ENCODE measurements at regions not wholly inside any gene's neighbourhood (a gene's known extent, or its start where the extent isn't known, plus 50 kb on each side); places are given as distances from the start of the nearest gene placed in this dataset.

DNA sequence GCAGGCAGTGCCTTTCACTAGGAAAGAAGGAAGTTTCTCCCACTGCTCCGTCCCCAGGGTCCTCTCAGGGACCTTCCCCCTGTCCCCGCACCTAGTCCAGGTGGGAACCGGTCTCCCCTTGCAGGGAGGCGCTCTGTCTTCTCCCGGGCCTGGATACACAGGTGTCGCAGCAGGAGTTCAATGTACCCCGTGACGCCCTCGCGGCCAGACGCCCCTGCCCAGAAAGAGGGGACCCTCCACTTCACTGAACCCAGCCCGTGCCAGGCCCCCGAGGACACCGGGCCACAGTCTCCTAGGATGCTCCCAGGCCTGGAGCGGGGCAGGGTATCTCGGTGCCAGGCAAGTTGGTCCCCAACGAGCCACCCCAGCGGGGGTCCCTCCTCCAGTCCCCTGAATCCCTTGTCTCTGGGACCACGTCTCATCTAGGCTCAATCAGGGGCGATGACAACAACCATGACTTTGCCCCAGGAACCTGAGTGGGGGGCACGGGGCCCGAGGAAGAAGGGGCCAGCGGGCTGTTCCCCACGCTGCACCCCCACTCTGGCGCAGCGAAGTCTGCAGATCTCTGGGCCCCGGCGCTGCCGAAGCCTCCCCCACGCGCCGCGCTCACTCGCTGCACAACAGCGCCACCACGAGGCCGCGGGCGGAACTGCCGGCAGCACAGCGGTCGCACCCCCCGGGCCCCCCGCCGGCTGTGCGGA lies 103.0 kb downstream of the EDN3 start:
- H3K36me3 Mint-ChIP-seq (ENCODE audit: insufficient read depth in 1 of 3, low read depth in 3 of 3) = no peaks in the 10 kb centered on the region
- Histone ChIP-seq H2BK12ac (ENCODE audit: insufficient read length, low read depth, low read length) (no peak overlapping the region), H2AK5ac (ENCODE audit: insufficient read length, low read length) (no peak overlapping the region), H3K27me3 (ENCODE audit: insufficient read depth, low read length) (peaks cover 5% of the 10 kb centered on the region; the same call in 1 of the 2 replicates), H2BK15ac (ENCODE audit: low read depth, low read length) (no peak overlapping the region), H3K27ac (ENCODE audit: insufficient read length, low read depth, low read length) (no peak overlapping the region), H3K18ac (ENCODE audit: insufficient read length, low read depth, low read length) (no peak overlapping the region), H4K91ac (ENCODE audit: insufficient read length, low read depth, low read length) (no peak overlapping the region), H3K79me2 (ENCODE audit: insufficient read depth, low read length) (no peaks in the 10 kb centered on the region), H3K4me1 (ENCODE audit: insufficient read depth, low read length) (no peaks in the 10 kb centered on the region; the same call in 1 of the 2 replicates), H3K4me2 (ENCODE audit: insufficient read depth, insufficient read length, low read length) (peak overlapping the region; percentile 83), H2AFZ (ENCODE audit: low read length) (no peak overlapping the region), H3K56ac (ENCODE audit: insufficient read length, low read depth, low read length) (no peak overlapping the region), H4K8ac (replicated peaks; ENCODE audit: insufficient read length, low read depth, low read length) (no peak overlapping the region), H3K79me1 (ENCODE audit: insufficient read depth, low read depth, low read length, poor library complexity, severe bottlenecking) (no peaks in the 10 kb centered on the region), H3T11ph (ENCODE audit: low read length) (no peak overlapping the region), H3K9me3 (ENCODE audit: control insufficient read depth, low read depth, low read length) (no peaks in the 10 kb centered on the region), H2BK120ac (ENCODE audit: low read depth, low read length, poor library complexity, severe bottlenecking) (no peak overlapping the region), H3K4ac (ENCODE audit: low read depth, low read length) (no peak overlapping the region), H3K23ac (ENCODE audit: insufficient read length, low read depth, low read length) (no peak overlapping the region), H3K9ac (ENCODE audit: extremely low read depth, insufficient read length, low read length) (no peak overlapping the region), H2BK5ac (ENCODE audit: insufficient read length, low read length) (no peak overlapping the region), H3K23me2 (ENCODE audit: insufficient read length, low read depth, low read length, poor library complexity, severe bottlenecking) (peaks cover 8% of the 10 kb centered on the region), H2BK20ac (ENCODE audit: low read depth, low read length, poor library complexity, severe bottlenecking) (no peak overlapping the region), H3K14ac (ENCODE audit: insufficient read depth, low read length) (no peak overlapping the region), H4K20me1 (ENCODE audit: control insufficient read depth, insufficient read depth, insufficient read length) (no peaks in the 10 kb centered on the region), H4K5ac (ENCODE audit: insufficient read length, low read depth, low read length) (no peak overlapping the region)
- H3K27ac Mint-ChIP-seq = no peak overlapping the region
- peaks cover 37% of the 10 kb centered on the region for H3K27me3 Mint-ChIP-seq (ENCODE audit: low read depth)
- no CpG with 5 or more reads among the region's 46 CpGs for WGBS (ENCODE audit: extremely low coverage, insufficient read length, low lambda C conversion rate)
- H3K9me3 Mint-ChIP-seq = no peaks in the 10 kb centered on the region
- H3K4me1 Mint-ChIP-seq = peaks cover 14 to 20% of the 10 kb centered on the region in 2 experiments
- TF ChIP-seq, protein P1, sequence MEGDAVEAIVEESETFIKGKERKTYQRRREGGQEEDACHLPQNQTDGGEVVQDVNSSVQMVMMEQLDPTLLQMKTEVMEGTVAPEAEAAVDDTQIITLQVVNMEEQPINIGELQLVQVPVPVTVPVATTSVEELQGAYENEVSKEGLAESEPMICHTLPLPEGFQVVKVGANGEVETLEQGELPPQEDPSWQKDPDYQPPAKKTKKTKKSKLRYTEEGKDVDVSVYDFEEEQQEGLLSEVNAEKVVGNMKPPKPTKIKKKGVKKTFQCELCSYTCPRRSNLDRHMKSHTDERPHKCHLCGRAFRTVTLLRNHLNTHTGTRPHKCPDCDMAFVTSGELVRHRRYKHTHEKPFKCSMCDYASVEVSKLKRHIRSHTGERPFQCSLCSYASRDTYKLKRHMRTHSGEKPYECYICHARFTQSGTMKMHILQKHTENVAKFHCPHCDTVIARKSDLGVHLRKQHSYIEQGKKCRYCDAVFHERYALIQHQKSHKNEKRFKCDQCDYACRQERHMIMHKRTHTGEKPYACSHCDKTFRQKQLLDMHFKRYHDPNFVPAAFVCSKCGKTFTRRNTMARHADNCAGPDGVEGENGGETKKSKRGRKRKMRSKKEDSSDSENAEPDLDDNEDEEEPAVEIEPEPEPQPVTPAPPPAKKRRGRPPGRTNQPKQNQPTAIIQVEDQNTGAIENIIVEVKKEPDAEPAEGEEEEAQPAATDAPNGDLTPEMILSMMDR (conservative IDR thresholded peaks at IDR 0.05) = peak; percentile 100
- no peak overlapping the region for H3K4me3 Mint-ChIP-seq
- peak; percentile 75 for DNase-seq

Data from H9 (cell line).